Kasumi-1 (cell line): ENCODE measurements at regions not wholly inside any gene's neighbourhood (a gene's known extent, or its start where the extent isn't known, plus 50 kb on each side); places are given as distances from the start of the nearest gene placed in this dataset.

Experiments
- DNase-seq, 2 experiments: peaks; one replicate each; lab custom pipeline; 2025; lab: John Stamatoyannopoulos, UW

DNA sequence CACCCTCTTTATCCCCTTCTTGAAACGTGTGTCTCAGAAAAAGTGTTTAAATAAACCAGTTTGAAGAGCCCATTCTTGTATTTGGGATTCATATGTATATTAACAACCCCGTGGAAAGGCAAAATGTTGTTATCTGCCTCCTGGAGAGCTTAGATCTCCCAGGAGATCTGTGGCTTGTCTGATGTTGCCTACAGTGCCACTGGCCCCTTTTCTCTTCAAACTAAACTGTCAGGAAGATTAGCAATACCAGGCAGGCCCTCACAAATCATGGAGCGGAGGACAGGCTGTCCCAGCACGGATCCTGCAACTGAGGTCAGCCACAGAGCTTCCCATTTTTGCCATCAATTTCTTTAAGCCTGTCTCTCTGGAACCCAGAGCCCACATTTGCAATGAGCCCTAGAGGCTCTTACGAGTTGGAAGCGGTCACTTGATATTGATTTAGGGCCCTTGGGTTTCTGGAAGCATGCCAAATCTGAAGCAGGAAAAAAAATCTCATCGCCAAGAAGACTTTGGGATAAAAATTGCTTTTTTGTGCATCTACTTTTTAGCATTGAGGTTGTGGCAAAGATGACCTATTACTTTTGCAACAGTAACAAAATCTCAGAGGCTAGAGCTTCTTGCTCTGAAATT is 234.1 kb downstream of the OPA1 start:
- no peak for DNase-seq

DNA sequence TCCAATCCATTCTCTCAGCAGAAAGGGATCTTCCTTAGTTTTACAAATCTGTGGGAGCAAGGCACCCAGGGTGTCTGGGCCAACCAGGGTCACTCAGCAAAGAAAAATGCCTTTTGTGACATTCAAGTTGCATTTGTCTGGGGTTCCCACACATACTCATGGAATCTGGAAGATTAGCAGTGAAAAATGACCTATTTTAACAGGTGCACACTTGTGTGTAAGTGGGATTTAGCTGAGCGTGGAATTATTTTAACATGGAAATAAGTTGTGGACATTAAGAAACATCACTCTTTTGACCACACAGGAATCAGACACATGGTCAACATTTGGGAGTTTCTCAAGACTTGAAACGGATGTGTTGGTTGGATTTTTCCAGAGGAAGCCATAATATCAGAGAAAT is 234.9 kb downstream of the OPA1 start:
- no peak for DNase-seq

DNA sequence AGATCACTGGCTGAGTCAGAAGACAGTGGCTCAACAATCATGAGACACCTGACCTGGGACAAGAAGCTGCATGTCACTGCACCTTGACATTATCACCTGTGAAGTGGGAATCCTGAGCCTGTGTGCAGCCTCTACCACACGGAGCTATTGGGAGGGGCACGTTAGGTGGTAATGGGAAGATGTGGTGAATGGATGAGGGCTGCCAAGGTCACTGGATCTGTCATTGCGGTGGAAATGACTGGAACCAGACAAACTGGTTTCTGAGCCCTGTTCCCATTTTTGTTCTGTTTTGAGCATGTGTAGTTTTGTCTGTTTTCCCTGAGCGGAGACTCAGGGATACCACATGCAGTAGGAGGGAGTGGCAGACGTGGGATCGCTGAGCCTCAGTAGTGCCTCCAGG is 235.5 kb downstream of the OPA1 start:
- DNase-seq: no peak

DNA sequence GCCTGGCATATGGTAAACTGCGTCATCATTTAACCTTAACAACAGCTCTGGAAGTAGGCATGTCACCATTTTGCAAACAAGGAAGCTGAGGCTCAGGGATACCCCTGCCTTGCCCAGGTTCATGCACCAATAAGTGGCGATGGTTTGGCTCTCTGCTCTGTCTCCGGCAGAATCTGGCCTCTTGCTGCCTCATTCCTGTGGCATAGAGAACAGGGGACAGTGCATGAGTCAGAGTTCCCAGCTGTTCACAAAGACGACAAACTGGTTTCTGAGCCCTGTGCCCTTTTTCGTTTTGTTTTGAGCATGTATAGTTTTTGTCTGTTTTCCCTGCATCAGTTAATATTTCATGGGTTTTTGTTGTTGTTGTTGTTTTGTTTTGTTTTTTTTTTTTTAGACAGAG is 236.8 kb downstream of the OPA1 start:
- DNase-seq: no peak

GRCh38 chr3:193830791-193831191 is 237.8 kb downstream of the OPA1 start:
- DNase-seq: no peak

- DNase-seq: no peak
Observed at GRCh38 chr3:193831495-193832455, 238.8 kb downstream of the OPA1 start.

DNA sequence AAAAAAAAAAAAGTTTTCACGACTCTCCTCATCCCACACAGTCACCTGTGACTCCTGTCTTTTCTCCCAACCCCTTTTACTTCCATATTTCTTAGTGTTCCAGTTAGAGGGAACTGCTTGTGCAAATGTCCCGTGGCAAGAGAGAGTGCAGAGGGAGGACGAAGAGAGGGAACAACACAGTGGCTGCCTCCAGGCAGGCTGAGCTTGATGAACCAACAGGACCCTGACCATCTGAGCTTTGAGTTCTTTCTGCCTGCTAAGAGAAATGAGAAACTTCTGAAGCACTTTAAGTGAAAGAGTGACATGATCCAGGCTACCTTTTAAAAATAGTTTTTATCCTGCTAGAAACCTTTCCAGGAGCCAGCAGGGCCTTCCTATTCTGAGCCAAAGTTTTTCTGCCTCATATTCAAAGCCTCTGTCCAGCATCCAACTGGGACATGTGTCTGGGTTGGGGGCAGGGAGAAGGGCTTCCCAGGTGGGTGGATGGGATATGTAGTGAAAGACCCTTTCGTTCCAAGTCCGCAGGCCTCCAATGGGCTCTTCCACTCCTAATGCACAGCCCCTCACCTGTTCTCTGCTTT is 239.9 kb downstream of the OPA1 start:
- DNase-seq: no peak

- DNase-seq: no peak
Observed at GRCh38 chr3:193833592-193833991, 240.6 kb downstream of the OPA1 start.

DNA sequence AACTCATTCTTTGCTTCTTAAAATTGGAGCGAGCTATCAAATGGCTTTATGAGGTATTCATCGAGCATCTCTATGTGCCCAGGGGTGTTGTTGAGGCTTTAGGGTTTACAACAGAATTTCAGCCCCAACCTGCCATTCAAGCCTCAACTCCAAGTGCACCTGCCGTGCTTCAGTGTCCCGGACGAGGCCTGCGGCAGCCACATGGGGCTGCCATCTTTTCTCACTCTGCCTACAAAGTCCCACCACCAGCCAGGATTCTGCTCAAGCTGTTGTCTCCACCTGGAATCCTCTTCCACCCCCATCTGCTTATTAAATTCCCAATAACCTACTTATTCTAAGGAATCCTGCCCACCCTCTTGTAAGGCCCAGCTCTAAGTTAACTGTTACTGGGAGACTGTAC is 242.4 kb downstream of the OPA1 start:
- no peak for DNase-seq

DNA sequence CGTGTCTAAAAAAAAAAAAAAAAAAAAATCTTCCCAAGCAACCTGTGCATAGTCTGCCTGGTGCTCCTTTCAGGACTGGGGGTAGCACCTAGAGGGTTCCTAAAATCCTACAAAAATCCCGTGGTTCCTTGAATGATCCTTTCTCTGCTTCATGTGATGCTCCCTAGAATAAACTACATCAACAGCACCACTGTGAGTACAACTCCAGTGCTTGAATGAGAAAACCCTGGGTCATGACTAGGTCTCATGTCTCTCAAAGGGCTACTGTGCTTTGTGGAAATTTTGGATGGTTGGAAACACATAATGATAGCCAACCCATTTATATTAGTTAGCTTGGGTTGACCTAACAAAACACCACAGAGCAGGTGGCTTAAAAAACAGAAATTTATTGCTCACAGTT is 243.5 kb downstream of the OPA1 start:
- DNase-seq: no peak

DNA sequence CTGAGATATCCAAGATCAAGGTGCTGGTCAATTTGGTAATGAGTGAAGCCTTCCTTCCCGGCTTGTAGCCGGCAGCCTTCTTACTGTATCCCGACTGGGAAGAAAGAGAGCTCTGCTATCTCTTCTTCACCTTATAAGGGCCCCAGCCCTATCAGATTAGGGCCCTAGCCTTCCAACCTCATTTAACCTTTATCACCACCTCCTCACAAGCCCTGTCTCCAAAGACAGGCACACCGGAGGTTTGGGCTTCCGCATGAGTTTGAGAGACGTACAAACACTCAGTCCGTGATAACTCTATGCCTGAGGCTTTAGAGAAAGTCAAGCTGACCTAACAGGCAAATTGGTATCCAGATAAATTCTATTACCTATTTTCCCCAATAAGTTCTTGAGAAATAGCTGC is 243.9 kb downstream of the OPA1 start:
- no peak for DNase-seq

DNA sequence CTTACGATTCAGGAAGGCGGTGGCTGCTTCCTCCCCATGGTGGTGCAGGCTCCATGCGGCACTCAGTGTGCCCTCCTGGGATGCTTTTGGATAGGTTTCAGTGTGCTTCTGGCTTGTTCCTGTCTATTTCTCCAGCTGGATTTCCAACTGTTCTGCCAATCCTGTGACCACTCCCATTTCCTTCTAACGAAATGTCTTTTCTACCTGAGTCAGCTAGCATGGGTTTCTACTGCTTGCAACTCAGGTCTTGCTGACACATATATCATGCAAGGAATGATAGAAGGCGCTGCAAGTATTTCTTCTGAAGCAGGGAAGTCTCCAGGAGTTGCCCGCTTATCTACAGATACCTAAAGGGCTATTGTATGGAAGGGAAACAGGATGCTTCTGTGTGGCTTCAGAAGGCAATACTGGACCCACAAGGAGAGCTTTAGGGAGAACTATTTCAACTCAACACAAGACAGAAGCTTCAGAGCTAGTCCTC is 244.4 kb downstream of the OPA1 start:
- no peak for DNase-seq

DNA sequence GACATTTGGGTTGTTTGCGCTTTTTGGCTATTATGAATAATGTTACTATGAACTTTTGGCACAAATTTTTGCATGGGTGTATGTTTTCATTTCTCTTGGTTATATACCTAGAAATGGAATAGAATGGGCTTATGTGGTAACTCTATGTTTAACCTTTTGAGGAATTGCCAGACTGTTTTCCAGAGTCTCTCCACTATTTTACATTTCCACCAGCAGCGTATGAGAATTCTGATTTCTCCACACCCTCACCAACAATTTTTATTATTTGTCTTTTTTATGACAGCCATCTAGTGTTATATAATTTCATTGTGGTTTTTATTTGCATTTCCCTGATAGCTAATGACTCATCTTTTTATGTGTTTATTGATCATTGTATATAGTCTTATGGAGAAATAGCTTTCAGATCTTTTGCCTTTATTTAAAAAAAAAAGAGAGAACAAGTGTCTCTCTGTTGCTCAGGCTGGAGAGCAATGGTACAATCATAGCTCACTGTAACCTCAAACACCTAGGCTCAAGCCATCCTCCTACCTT is 247.2 kb downstream of the OPA1 start:
- no peak for DNase-seq

GRCh38 chr3:193841581-193841980 is 248.6 kb downstream of the OPA1 start:
- no peak for DNase-seq

GRCh38 chr3:193842029-193842798 is 249.2 kb downstream of the OPA1 start:
- peak; percentile 89 for DNase-seq

- no peak for DNase-seq
Observed at GRCh38 chr3:193842832-193843473, 249.9 kb downstream of the OPA1 start.

GRCh38 chr3:193843474-193844301 is 250.7 kb downstream of the OPA1 start:
- DNase-seq: no peak

DNA sequence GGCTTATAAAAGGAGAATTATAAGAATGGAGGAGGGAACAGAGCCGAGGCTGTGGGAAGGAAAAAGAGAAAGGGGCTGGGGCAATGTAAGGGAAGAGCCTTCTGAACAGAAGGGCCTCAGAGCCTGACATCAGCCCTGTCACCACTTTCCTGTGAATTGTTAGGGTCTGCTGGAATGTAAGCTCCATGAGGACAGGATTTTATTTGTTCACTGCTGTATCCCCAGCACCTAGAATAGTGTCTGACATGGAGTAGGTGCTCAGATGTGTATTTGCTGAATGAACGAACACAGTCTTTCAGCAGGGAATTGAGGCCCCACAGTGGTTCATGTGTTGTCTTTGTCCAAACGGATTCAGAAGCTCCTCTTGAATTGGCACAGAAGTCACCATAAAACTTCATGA is 251.5 kb downstream of the OPA1 start:
- DNase-seq: no peak

DNA sequence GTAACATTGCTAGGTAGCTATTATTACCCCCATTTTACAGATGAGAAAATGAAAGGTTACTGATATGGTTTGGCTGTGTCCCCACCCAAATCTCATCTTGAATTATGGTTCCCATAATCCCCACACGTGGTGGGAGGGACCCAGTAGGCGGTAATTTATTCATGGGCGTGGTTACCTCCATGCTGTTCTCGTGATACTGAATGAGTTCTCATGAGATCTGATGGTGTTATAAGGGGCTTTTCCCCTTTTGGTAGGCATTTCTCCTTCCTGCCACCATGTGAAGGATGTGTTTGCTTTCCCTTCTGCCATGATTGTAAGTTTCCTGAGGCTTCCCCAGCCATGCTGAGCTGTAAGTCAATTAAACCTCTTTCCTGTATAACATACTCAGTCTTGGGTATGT is 252.1 kb downstream of the OPA1 start:
- DNase-seq: no peak

- DNase-seq: no peak
Observed at GRCh38 chr3:193846569-193846968, 253.6 kb downstream of the OPA1 start.

DNA sequence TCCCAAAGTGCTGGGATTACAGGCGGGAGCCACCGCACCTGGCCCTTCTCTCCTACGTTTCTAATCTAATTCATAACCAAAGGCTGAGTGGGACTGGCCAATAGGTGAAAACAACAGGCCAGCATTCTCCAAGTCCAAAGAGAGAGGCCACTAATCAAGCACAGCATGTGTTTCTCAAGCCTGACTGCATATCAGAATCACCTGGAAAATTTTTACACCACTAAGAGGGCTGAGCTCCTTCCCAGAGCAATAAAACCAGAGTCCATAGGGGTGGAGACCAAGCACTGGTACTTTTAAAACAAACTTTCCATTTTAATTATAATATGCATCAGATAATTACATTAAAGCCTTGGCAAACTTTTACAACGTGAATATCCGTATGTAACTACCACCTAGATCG is 254.4 kb downstream of the OPA1 start:
- no peak for DNase-seq
